ENCODE measurements at regions not wholly inside any gene's neighbourhood (a gene's known extent, or its start where the extent isn't known, plus 50 kb on each side); places are given as distances from the start of the nearest gene placed in this dataset.

DNA sequence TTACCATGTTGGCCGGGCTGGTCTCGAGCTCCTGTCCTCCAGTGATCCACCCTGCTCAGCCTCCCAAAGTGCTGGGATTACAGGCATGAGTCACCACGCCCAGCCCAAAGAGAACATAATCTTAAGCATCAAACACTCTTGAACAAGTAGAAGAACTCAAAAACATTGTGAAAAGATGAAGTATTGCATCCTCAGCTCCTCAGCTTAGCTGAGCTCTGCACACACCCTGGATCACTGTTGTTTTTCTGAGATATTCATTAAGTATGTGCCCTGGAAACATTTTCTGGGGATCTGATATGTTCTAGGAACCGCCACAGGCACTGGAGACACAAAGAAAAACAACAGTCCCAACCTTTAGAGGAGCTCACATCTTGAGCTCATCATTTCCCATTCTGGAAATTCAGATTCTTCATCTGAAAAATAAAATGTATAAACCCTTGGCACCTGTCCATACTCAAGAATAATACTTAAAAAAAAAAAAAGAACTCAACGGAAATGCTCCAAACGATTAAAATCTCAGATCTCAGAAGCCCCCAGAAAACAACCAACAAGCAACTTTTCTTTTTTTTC is 62.2 kb upstream of the ZNF462 start:
- TF ChIP-seq, protein P1, sequence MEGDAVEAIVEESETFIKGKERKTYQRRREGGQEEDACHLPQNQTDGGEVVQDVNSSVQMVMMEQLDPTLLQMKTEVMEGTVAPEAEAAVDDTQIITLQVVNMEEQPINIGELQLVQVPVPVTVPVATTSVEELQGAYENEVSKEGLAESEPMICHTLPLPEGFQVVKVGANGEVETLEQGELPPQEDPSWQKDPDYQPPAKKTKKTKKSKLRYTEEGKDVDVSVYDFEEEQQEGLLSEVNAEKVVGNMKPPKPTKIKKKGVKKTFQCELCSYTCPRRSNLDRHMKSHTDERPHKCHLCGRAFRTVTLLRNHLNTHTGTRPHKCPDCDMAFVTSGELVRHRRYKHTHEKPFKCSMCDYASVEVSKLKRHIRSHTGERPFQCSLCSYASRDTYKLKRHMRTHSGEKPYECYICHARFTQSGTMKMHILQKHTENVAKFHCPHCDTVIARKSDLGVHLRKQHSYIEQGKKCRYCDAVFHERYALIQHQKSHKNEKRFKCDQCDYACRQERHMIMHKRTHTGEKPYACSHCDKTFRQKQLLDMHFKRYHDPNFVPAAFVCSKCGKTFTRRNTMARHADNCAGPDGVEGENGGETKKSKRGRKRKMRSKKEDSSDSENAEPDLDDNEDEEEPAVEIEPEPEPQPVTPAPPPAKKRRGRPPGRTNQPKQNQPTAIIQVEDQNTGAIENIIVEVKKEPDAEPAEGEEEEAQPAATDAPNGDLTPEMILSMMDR (IDR thresholded peaks at IDR 0.05) = no peak
- no peak for TF ChIP-seq POLR2A (IDR thresholded peaks at IDR 0.05)

Data from uterus (tissue), 2 donors.